ENCODE measurements at regions not wholly inside any gene's neighbourhood (a gene's known extent, or its start where the extent isn't known, plus 50 kb on each side); places are given as distances from the start of the nearest gene placed in this dataset.

GRCh38 chr12:131550121-131550520, 160.8 kb upstream of the SFSWAP start:
- TF ChIP-seq CTCF (IDR thresholded peaks at IDR 0.05; ENCODE audit: low read length), result no peak
- no peak for TF ChIP-seq EZH2 (IDR thresholded peaks at IDR 0.05; ENCODE audit: borderline replicate concordance, low read length)

Data from OCI-LY1 (cell line).